Kidney capillary endothelial cell (primary cell): ENCODE measurements at regions not wholly inside any gene's neighbourhood (a gene's known extent, or its start where the extent isn't known, plus 50 kb on each side); places are given as distances from the start of the nearest gene placed in this dataset.
"Not testable (repeated sequence)": the region's sequence is repeated elsewhere in the genome, so short reads cannot be mapped to it uniquely, and the experiment has no call there.

Experiments
- DNase-seq: peaks from one replicate; pipeline ENCODE4 v3.0.0-alpha.2; 2018; ENCODE audit warnings: low spot score

- DNase-seq, result not testable (repeated sequence)
Measured at GRCh38 chr16:29258946-29259634, 147.4 kb downstream of the NPIPB11 start.

GRCh38 chr16:29257419-29258336 is 148.8 kb downstream of the NPIPB11 start:
- not testable (repeated sequence) for DNase-seq

- no peak for DNase-seq
Measured at GRCh38 chr16:29256501-29256981, 150.0 kb downstream of the NPIPB11 start.

- not testable (repeated sequence) for DNase-seq
Measured at GRCh38 chr16:29255957-29256356, 150.6 kb downstream of the NPIPB11 start.

- not testable (repeated sequence) for DNase-seq
Measured at GRCh38 chr16:29255496-29255796, 151.1 kb downstream of the NPIPB11 start.

DNA sequence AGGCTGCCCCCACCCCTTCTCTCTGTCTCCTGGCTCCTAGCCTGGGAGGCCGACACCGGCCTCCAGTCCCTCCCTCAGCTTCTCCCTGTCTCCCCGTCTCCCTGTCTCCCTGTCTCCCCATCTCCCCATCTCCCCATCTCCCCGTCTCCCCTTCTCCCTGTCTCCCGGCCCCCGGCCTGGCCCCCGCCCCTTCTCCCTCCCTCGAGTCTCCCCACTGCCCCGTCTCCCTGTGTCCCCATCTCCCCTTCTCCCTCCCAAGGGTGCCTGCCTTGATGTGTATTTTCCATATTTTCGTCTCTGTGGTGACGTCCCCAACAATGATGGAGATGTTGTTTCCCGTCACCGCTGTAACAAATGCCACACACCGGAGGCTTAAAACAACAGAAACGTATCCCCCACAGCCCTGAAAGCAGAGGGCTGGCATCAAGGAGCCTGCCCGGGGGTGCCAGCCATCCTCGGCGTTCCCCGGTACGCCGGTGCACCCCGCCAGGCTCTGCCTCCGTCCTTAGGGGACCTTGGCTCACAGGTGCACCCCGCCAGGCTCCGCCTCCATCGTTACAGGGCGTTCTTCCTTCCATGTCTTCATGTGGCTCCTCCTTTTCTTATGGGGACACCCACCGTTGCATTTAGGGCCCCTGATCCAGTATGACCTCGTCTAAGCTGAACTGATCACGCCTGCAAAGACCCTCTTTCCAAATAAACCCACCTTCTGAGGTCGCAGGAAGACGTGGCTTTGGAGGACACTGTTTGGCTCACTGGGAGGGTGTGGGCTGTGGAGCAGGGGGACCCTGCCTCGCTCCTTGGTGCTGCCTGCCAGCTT is 151.6 kb downstream of the NPIPB11 start:
- no peak for DNase-seq

GRCh38 chr16:29253716-29254590 is 152.6 kb downstream of the NPIPB11 start:
- DNase-seq, result not testable (repeated sequence)

- not testable (repeated sequence) for DNase-seq
Measured at GRCh38 chr16:29253066-29253590, 153.4 kb downstream of the NPIPB11 start.

- not testable (repeated sequence) for DNase-seq
Measured at GRCh38 chr16:29252311-29252710, 154.2 kb downstream of the NPIPB11 start.

GRCh38 chr16:29251571-29252011 is 154.9 kb downstream of the NPIPB11 start:
- not testable (repeated sequence) for DNase-seq

DNA sequence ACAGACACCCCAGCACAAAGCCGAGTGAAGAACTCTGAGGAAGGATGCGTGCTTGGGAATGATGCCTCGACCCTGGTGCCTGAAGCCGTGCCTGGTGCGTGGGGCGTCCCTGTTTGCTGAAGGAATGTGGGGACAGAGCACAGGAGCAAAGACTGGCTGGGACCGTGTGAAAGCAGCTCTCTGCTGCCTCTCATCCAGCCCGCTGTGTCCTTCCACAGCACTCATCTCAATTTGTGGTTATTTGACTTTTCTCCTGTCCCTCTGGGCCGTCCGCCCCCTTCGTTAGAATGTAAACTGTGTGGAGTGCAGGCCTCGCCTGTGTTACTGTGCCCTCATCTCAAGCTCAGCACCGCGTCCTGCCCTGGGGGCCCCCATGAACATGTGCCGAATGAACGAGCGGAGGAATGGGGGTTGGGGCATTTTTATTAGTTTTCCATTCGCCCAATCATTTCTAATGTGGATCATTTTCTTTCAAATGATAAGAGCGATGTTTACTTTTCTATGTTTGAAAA is 155.5 kb downstream of the NPIPB11 start:
- DNase-seq, result not testable (repeated sequence)

DNA sequence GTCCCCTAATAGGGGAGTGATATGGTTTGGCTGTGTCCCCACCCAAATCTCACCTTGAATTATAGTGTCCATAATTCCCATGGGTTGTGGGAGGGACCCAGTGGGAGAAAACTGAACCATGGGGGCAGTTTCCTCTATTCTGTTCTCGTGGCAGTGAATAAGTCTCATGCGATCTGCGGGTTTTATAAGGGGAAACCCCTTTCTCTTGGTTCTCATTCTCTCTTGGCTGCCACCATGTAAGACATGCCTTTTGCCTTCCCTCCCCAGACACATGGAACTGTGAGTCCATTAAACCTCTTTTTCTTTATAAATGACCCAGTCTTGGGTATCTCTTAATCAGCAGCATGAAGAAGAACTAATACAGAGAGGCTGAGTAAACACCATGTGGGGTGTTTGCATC is 156.0 kb downstream of the NPIPB11 start:
- not testable (repeated sequence) for DNase-seq

DNA sequence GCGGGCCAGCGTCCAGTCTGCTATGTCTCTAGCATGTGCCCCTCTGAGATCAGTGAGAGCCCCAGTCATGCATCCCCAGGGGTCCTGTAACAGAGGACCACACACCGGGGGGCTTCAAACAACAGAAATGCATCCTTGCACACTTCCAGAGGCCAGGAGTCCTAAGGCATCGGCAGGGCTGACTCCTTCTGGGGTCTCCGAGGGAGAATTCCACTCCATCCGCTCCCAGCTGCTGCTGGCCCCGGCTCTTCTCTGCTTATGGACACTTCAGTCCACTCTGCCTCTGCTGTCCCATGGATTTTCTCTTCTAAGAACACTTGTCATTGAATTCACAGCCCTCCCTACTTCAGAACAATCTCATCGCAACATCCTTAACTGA is 157.6 kb downstream of the NPIPB11 start:
- not testable (repeated sequence) for DNase-seq

DNA sequence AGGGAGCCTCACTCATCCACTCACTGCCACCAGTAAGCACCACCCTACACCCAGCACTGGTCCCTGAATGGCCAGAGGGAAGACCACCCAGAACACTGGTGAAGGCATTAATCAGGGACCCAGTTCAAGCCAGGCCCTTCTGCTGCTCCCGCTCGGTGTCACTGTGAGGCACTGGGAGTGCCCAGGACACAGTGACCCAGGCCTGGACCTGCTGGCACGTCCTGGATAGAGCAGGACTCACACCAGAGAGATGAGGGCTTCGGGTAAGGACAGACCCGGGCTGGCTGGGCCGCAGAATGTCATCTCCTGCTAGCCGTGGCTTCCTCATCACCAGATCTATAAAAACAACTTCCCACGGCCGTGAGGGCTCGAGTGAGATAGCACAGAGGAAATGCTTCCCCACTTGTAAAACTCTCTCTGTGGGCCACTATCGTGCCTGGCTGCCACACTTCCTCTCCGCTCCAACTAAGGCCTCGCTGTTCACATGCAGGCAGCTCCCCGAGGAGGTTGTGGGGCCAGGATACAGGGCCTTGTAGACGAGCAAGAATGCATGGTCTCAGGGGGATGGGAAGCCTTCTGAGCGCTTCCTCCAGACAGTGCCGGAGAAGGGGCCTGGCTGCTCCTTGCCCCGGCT is 158.1 kb downstream of the NPIPB11 start:
- not testable (repeated sequence) for DNase-seq

GRCh38 chr16:29246091-29246490 is 160.4 kb downstream of the NPIPB11 start:
- not testable (repeated sequence) for DNase-seq

DNA sequence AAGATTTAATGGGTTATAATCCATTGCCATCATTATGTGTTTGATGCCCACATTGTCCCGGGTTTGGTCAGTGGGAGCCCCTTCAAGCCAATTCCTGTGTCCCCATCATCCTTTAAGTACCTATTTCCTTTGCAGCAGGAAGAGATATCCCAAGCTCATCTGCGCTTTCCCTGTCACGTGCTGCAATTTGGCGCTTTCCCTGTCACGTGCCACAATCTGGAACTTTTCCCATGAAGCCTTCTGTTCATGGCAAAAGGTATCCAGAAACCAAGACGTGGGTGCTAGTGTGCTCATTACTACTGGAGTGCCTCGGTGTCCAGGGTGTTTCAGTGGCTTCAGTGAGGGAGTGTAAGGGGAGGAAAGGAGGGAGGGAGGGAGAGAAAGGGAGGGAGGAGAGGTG is 168.5 kb downstream of the NPIPB11 start:
- DNase-seq, result no peak

GRCh38 chr16:29237495-29237894 is 169.0 kb downstream of the NPIPB11 start:
- not testable (repeated sequence) for DNase-seq

DNA sequence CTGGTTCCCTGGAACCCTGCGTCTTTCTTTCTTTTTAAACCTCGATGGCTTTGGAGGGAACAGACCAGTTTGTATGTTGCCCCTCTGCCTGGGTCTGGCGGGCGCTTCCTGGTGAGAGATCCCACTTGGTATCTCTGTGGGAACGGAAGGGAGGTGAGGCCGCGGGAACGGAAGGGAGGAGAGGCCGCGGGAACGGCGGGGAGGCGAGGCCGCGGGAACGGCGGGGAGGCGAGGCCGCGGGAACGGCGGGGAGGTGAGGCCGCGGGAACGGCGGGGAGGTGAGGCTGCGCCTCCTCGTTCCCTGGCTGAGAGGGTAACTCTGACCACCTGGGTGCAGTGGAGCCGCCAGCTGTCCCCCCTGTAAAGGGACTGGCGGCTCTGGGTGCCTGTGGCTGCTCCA is 169.5 kb downstream of the NPIPB11 start:
- not testable (repeated sequence) for DNase-seq

GRCh38 chr16:29235836-29236370 is 170.6 kb downstream of the NPIPB11 start:
- not testable (repeated sequence) for DNase-seq
